ENCODE measurements at regions not wholly inside any gene's neighbourhood (a gene's known extent, or its start where the extent isn't known, plus 50 kb on each side); places are given as distances from the start of the nearest gene placed in this dataset.

DNA sequence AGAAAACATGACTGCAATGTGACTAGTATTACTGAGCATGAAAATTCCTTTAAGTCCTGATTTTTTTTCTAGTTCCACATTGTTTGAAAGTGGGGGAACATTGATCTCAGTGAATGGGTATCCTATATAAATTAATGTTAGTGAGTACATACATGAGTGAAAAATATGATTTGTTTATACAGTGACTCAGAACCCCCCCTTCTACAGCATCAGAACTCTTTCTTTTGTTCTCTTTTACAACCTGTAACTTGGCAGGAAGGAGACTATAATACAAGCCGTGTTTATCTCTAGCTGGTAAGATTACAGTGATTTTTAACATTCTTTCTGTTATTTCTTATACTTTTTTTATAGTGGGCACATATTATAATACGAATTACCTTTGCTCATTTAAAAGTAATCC, 384.7 kb downstream of the PDCD6IP start:
- DNase-seq (ENCODE audit: low read depth), result no peak

- no peak for DNase-seq (ENCODE audit: low read depth)
Observed at GRCh38 chr3:34183611-34184340, 385.3 kb downstream of the PDCD6IP start.

GRCh38 chr3:34185301-34185700, 386.9 kb downstream of the PDCD6IP start:
- no peak for DNase-seq (ENCODE audit: low read depth)

DNA sequence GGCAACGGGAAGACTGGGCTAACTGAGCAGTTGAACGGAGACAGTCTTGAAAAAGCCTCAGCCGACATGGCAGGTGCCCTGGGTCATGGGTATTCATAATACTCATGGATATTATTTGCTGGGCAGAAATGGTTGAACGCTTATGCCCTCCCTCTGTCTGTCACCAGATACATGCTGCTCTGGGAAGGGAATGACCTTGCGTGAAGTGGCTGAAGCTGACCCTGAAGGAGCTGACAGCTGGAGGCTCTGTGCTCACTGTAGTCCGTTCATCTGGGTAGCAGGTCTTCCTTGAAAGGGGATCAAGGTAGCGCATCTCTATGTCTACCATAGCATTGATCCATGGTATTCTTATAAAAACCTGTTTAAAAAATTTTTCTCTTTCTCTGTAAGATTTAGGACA, 390.7 kb downstream of the PDCD6IP start:
- DNase-seq (ENCODE audit: low read depth), result no peak

DNA sequence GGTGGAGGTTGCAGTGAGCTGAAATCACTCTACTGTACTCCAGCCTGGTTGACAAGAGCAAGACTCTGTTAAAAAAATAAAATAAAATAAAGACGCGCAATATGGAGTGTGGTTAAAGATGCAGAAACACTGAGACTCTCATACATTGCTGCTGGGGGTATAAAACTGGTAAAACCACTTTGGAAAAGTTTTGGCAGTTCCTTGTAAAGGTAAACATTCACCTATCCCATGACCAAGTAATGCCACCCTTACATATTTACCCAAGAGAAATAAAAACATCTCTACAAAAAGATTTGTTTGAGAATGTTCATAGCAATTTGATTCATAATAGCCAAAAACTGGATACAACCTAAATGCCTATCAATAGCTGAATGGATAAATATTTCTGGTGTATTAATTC, 398.5 kb downstream of the PDCD6IP start:
- DNase-seq (ENCODE audit: low read depth), result no peak

DNA sequence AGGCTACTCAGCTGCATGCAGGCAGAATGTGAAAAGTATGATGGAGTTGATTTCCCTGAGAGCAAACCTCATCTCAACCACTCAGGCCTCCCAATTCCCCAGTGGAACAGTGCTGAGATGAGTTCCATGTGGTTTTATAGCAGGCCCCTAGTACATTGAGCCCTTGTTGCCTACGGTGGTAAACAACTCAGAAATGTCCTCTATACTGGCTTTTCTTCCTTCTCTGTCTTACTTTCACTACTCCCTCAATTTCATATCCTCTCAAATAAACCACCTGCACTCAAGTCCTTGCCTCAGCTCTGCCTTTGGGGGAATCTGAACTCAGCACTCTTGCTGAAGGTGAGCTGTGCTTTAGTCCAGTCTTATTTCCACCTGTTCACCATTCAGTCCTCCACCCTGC, 399.9 kb downstream of the PDCD6IP start:
- DNase-seq (ENCODE audit: low read depth), result no peak

- no peak for DNase-seq (ENCODE audit: low read depth)
Observed at GRCh38 chr3:34200576-34200975, 402.1 kb downstream of the PDCD6IP start.

DNA sequence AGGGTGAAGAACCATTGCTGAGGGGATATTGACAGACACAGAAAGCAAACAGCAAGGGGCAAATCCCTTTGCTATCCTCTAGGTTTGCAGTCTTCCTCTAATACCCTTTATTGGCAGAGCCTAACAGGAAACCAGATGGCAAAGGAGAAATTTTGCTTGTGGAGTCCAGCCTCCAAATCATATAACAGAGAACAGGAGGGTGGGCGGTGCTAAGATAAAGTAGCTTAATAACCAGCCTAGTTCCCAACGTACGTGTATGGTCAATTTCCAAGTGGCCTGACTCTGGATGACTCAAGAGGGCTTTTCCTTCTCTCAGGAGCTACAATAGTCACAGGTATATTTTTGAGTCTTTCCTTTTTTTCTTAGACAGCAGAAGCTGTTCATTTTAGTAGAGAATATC, 404.5 kb downstream of the PDCD6IP start:
- no peak for DNase-seq (ENCODE audit: low read depth)

DNA sequence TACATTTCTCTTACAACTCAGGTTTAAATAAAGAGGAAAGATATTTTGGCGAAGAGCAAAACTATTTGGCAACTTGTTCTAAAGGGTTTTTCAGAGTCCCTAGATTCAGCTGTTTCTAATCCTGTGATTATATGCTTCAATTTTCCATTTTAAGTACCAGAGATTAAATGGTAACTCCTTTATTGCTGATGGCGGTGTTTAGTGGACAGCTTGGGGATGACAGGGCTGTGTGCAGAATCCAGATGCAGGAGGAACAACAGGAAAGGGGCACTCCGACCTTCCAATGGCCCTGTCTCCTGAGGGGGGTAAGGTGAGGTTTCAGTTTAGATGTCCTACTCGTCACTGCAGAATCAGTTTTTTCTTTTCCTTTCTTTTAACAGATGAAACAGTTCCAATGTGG, 405.0 kb downstream of the PDCD6IP start:
- no peak for DNase-seq (ENCODE audit: low read depth)

DNA sequence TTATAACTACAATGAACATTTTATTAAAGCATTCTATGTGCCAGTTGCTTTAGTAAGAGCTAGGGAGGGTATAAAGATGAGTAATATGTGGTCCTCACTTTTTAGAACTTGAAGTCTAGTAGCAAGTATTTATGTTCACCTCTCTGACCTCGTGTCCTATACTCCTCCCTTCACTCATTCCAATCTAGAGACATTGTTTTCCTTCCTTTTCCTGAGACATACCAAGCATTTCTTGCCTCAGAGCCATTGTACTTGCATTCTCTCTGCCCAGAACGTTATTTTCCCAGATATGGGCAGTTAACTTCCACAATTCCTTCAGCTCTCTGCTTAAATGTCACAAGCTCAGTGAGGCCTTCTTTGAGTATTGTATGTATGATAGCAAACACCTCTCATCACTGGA, 408.6 kb downstream of the PDCD6IP start:
- no peak for DNase-seq (ENCODE audit: low read depth)

DNA sequence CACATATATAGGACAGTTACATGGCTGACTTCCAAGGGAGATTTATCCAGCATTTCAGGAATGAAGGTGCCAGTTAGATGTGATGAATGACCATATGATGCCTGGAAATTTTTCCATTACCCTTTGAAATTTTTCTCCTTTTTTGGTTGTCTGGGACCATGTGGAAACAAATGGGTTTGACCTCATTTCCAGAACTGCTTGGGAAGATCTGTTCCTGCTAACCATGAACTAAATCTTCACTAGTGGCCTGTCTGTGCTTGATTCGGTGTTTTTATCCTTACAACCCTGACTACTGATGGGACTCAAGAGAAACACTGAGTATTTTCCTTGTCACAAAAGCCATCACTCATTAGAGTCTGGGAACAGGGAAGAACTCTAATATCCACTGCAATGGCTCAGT, 409.4 kb downstream of the PDCD6IP start:
- no peak for DNase-seq (ENCODE audit: low read depth)

DNA sequence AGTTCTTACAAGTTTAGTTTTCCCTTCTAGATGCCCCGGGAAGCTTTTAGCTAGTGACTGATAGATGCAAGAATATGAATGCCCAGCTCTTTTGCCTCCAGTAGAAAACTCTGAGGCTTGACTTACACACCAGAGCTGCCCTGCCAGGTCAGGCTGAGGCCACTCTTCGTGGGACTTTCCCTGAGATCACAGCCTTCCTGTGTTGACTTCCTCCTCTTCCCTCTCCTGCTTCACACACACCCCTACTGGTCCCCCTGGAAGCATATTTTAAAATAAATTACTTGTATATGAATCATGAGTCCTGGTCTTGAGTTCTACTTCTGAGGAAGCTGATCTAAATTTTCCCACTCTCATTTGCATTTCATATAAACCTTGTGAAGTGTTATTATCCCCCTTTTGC, 413.7 kb downstream of the PDCD6IP start:
- DNase-seq (ENCODE audit: low read depth), result no peak

- no peak for DNase-seq (ENCODE audit: low read depth)
Observed at GRCh38 chr3:34212656-34213055, 414.2 kb downstream of the PDCD6IP start.

DNA sequence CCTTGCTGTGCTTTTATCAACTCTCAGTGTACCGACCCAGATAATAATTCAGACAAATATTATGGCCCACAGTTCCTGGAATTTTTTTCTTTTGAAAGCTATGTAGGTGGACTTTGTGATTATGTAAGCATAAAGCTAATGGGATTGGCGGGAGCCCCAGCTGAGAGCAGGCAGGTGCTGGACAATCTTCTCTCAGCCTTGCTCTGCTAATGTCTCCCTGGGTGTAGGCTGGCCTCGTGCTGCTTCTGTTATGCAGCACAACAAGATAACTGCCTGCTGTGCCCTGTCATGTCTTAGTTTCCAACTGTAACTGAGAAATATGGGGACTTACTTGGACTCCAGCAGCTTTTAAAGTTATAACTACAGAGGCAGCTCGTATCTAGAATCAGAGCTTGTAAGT, 415.0 kb downstream of the PDCD6IP start:
- DNase-seq (ENCODE audit: low read depth), result no peak

GRCh38 chr3:34216711-34217335, 418.4 kb downstream of the PDCD6IP start:
- no peak for DNase-seq (ENCODE audit: low read depth)

GRCh38 chr3:34218706-34219385, 420.4 kb downstream of the PDCD6IP start:
- no peak for DNase-seq (ENCODE audit: low read depth)

- no peak for DNase-seq (ENCODE audit: low read depth)
Observed at GRCh38 chr3:34219556-34219955, 421.1 kb downstream of the PDCD6IP start.

DNA sequence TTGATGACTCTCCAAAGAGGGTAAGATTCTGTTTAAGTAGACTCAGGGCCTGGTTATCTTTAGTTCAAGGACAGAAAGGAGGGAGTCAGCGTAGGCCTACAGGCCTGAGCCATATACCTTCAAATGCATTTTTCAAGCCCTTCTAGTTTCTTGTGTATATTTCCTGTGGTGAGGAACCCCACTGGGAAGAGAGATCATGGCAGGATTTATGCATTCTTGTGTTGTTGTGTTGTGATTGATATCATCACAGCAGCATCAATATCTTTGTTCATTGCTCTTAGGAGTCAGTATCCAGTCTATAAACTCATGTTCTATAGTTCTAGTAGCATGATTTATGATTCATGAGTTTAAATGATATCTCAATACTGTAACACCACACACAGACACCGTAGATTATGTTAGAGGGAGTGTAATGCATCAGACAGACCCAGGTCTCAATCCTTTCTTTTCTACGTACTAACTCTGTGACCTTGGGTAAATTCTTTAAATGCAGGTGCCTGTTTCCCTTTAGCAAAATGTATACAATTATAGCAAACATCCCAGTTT, 427.5 kb downstream of the PDCD6IP start:
- DNase-seq (ENCODE audit: low read depth), result no peak

GRCh38 chr3:34229876-34230275, 431.4 kb downstream of the PDCD6IP start:
- no peak for DNase-seq (ENCODE audit: low read depth)

GRCh38 chr3:34235096-34235495, 436.7 kb downstream of the PDCD6IP start:
- DNase-seq (ENCODE audit: low read depth), result no peak

DNA sequence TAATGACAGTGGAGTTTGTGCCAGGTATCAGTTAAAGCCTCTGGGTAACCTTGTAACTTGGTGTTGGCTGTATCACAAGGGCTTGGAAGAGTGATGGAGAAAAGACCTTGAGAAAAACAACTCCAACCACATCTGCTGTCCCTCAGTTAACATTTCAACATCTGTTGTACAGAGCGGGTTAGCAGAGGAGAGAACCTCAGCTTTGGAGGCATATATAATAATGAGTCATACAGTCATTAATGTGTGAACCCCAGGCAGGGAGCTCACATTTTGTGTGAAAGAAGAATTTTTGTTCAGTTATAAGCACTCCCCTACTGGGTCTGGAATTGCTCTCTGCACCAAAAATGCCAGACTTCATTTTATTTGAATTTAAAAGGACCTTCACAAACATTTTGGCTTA, 439.5 kb downstream of the PDCD6IP start:
- no peak for DNase-seq (ENCODE audit: low read depth)

- DNase-seq (ENCODE audit: low read depth), result no peak
Observed at GRCh38 chr3:34238407-34238806, 440.0 kb downstream of the PDCD6IP start.

GRCh38 chr3:34239287-34239686, 440.9 kb downstream of the PDCD6IP start:
- DNase-seq (ENCODE audit: low read depth), result no peak

Data from T follicular helper cell (primary cell).